K562 (cell line): ENCODE measurements at regions not wholly inside any gene's neighbourhood (a gene's known extent, or its start where the extent isn't known, plus 50 kb on each side); places are given as distances from the start of the nearest gene placed in this dataset.
"Not testable (repeated sequence)": the region's sequence is repeated elsewhere in the genome, so short reads cannot be mapped to it uniquely, and the experiment has no call there.

Experiments used
- ATAC-seq: fragments of 200-7000 bp; cut with Tn5 transposase; 3 replicates; pipeline ENCODE4 v1.9.1; 2020; ENCODE audit warnings: moderate library complexity
- BruUV-seq: library from RNA; stranded (reverse); fragments of 400-500 nt; replicated peaks from 2 replicates; lab custom pipeline; 2021; lab: Mats Ljungman, UMichigan
- CTCF ChIA-PET: fragments of 300-600 bp; formaldehyde crosslinking; extraction: SDS; loops from one replicate; lab custom pipeline; 2021; ENCODE audit warnings: low intra/inter-chr PET ratio; lab: Yijun Ruan, JAX
- POLR2A ChIA-PET: fragments of 300-600, 350-650 bp; sonication (Branson Sonifier 250); formaldehyde crosslinking; extraction: SDS; loops from one replicate; lab custom pipeline; 2021; ENCODE audit warnings: antibody characterized with exemption, inconsistent platforms; lab: Yijun Ruan, JAX
- DNase-seq, 4 experiments: peaks; one replicate each; pipeline versions ENCODE4 v3.0.0 to v3.0.0-alpha.2; 2011 to 2018; ENCODE audit warnings: low spot score in 3 of 4, mixed read lengths in 3 of 4; ENCODE audit errors: extremely low read depth in 1 of 4
- FAIRE-seq: peaks from 2 replicates; lab custom pipeline; 2011; peaks lifted over from hg19 to GRCh38; lab: Jason Lieb, UNC
- H2AFZ ChIP-seq: 2 replicates; pipeline ENCODE4 v1.6.0; 2011; ENCODE audit warnings: low read depth, low read length, control low read depth, inconsistent platforms
- H3K27ac ChIP-seq: fragments of 200-600 bp; 3 replicates; pipeline ENCODE4 v1.8.0; 2011; ENCODE audit warnings: low read depth, mild to moderate bottlenecking, control low read depth, inconsistent platforms, low read length, moderate library complexity, mixed read lengths; ENCODE audit errors: extremely low read depth
- H3K27me3 ChIP-seq, 2 experiments: fragments of 300-600 bp in 1 of 2; 2 replicates in 1 of 2; 3 replicates in 1 of 2; pipeline versions ENCODE4 v1.6.0 to v1.8.0; 2011; ENCODE audit warnings: inconsistent platforms in 2 of 2, low read length in 2 of 2, mild to moderate bottlenecking in 1 of 2, mixed read lengths in 1 of 2, moderate library complexity in 1 of 2; ENCODE audit not compliant: control insufficient read depth in 2 of 2, insufficient read depth in 2 of 2
- H3K36me3 ChIP-seq: fragments of 300-600 bp; 3 replicates; pipeline ENCODE4 v1.8.0; 2011; ENCODE audit warnings: mild to moderate bottlenecking, low read length, inconsistent platforms; ENCODE audit not compliant: control insufficient read depth, insufficient read depth
- H3K4me1 ChIP-seq, 2 experiments: fragments of 200-600 bp in 1 of 2; replicated peaks in 1 of 2; 2 replicates in 1 of 2; 3 replicates in 1 of 2; pipeline versions ENCODE4 v1.5.1 to v1.8.0; 2011; ENCODE audit warnings: inconsistent platforms in 2 of 2, low read length in 2 of 2, mild to moderate bottlenecking in 1 of 2, mixed read lengths in 1 of 2, moderate library complexity in 1 of 2; ENCODE audit not compliant: control insufficient read depth in 2 of 2, insufficient read depth in 2 of 2
- H3K4me2 ChIP-seq: 2 replicates; pipeline ENCODE4 v1.6.1; 2011; ENCODE audit warnings: low read length, control low read depth, inconsistent platforms, mixed read lengths; ENCODE audit not compliant: insufficient read depth
- H3K4me3 ChIP-seq: fragments of 200-600 bp; sonication (generic), shearing (Covaris generic); 2 replicates; pipeline ENCODE4 v1.5.1; 2016; ENCODE audit warnings: control low read depth, inconsistent platforms
- H3K79me2 ChIP-seq: fragments of 200-600 bp; 3 replicates; pipeline ENCODE4 v1.8.0; 2011; ENCODE audit warnings: low read length, inconsistent platforms; ENCODE audit not compliant: control insufficient read depth, insufficient read depth
- H3K9ac ChIP-seq, 2 experiments: 2 replicates each; pipeline versions ENCODE4 v1.6.0 to v1.6.1; 2011; ENCODE audit warnings: low read depth in 2 of 2, low read length in 2 of 2, control low read depth in 1 of 2, inconsistent platforms in 1 of 2, mild to moderate bottlenecking in 1 of 2, mixed read lengths in 1 of 2; ENCODE audit not compliant: insufficient read depth in 1 of 2
- H3K9me1 ChIP-seq: one replicate; pipeline ENCODE4 v1.6.0; 2011; ENCODE audit warnings: inconsistent platforms, mild to moderate bottlenecking, low read length, moderate library complexity; ENCODE audit not compliant: control insufficient read depth, insufficient read depth
- H3K9me3 ChIP-seq: replicated peaks from 2 replicates; pipeline ENCODE4 v1.5.1; 2011; ENCODE audit warnings: low read depth, low read length, inconsistent platforms; ENCODE audit not compliant: control insufficient read depth, insufficient read depth
- H4K20me1 ChIP-seq: replicated peaks from 2 replicates; pipeline ENCODE4 v1.6.1; 2011; ENCODE audit warnings: low read length, inconsistent platforms, mixed read lengths; ENCODE audit not compliant: control insufficient read depth, insufficient read depth
- CBX3 ChIP-seq, 2 experiments: IDR thresholded peaks; 1 replicate in 1 of 2; 2 replicates in 1 of 2; pipeline ENCODE4 v1.6.1; 2012; ENCODE audit warnings: inconsistent platforms in 2 of 2, low read length in 2 of 2, borderline replicate concordance in 1 of 2, control low read depth in 1 of 2
- NR2C1 ChIP-seq, 2 experiments: fragments of 450-650 bp; IDR thresholded peaks; 2 replicates each; pipeline ENCODE4 v1.6.1; 2017; ENCODE audit warnings: mild to moderate bottlenecking in 2 of 2, antibody characterized with exemption in 1 of 2, inconsistent platforms in 1 of 2, missing compliant biosample characterization in 1 of 2, missing genetic modification characterization in 1 of 2
- POLR2A ChIP-seq: fragments of 450-650 bp; conservative IDR thresholded peaks from 2 replicates; pipeline ENCODE4 v1.6.1; 2016
- ZNF143 ChIP-seq: sonication (generic); formaldehyde crosslinking; IDR thresholded peaks from 2 replicates; pipeline ENCODE4 v1.9.0; 2022; ENCODE audit warnings: mild to moderate bottlenecking, missing genetic modification reagents
- ZNF551 ChIP-seq: fragments of 250-450 bp; sonication (Bioruptor Pico); IDR thresholded peaks from 2 replicates; pipeline ENCODE4 v1.5.0; 2021; ENCODE audit warnings: mild to moderate bottlenecking, moderate library complexity
- ZNF592 ChIP-seq: fragments of 450-650 bp; IDR thresholded peaks from 2 replicates; pipeline ENCODE4 v1.6.1; 2017; ENCODE audit warnings: antibody characterized with exemption, mild to moderate bottlenecking
- WGBS: fragments of 100-300 bp; shearing (Covaris generic); methylation state at CpG from one replicate; pipeline ENCODE4 v1.1.6; 2016; ENCODE audit warnings: low coverage, mixed read lengths; ENCODE audit not compliant: insufficient coverage; ENCODE audit errors: missing lambda C conversion rate; 5-methylcytosine and 5-hydroxymethylcytosine counted together
- in situ Hi-C: fragments of 300-500 bp; cut with MboI; formaldehyde crosslinking; loops from 4 replicates; pipeline ENCODE4 v1.15.0; 2018; ENCODE audit warnings: inconsistent platforms, mixed read lengths
- intact Hi-C: fragments of 100-400 bp; cut with micrococcal nuclease; formaldehyde crosslinking; loops from 2 replicates; pipeline ENCODE4 v1.14.2; 2022

- H3K9ac ChIP-seq, H3K4me2 ChIP-seq, intact Hi-C loops, H3K27ac ChIP-seq, ATAC-seq, H3K4me3 ChIP-seq, H3K9me1 ChIP-seq, H3K36me3 ChIP-seq, DNase-seq, H3K27me3 ChIP-seq, in situ Hi-C loops, H3K9me3 ChIP-seq, H4K20me1 ChIP-seq, BruUV-seq, H3K79me2 ChIP-seq, H2AFZ ChIP-seq, CTCF ChIA-PET, FAIRE-seq: not testable (repeated sequence)
- 84% methylated on average over 5 of the region's 5 CpGs for WGBS
- H3K4me1 ChIP-seq = peaks cover 3 to 11% of the 10 kb centered on the region in 2 experiments; a peak in 2 of 5 replicates
- POLR2A ChIA-PET = interaction anchor here (1.3 kb wide), 1 partner anchor 9 kb away, joined by 5 read pairs; no protein-coding TSS in a partner anchor
Observed at GRCh38 chr4:186805917-186806316, 82.3 kb upstream of the FAT1 start.

GRCh38 chr4:186806679-186807421, 83.2 kb upstream of the FAT1 start:
- ChIA-PET POLR2A (interaction anchor here (0.5 to 1.3 kb wide), 3 partner anchors 10 to 1106 kb away, joined by 3 to 5 read pairs (median 3); no protein-coding TSS in a partner anchor), CTCF (no interaction called here)
- 43% methylated on average over 7 of the region's 7 CpGs for whole genome bisulfite sequencing
- FAIRE-seq (peak; percentile 44), DNase-seq (no peak), ATAC-seq (0 out of 3 replicates have a peak, but pooled peaks have one; percentile 14)
- no peaks in the 10 kb centered on the region; the same call in 2 of the 3 replicates for H3K36me3 ChIP-seq
- intact Hi-C loops = no loop called here
- no peaks in the 10 kb centered on the region for H3K9me1 ChIP-seq
- H3K27ac ChIP-seq = no peak overlapping the region
- in situ Hi-C loops = no loop called here
- no peaks in the 10 kb centered on the region for H3K79me2 ChIP-seq
- H3K4me1 ChIP-seq = peaks cover 3 to 11% of the 10 kb centered on the region in 2 experiments; a peak in 2 of 5 replicates
- no peak overlapping the region for H3K9ac ChIP-seq
- H3K4me3 ChIP-seq = no peak overlapping the region
- no TSS peak for BruUV-seq
- H4K20me1 ChIP-seq = no peaks in the 10 kb centered on the region
- H2AFZ ChIP-seq = peak overlapping the region; percentile 81
- H3K4me2 ChIP-seq = peak overlapping the region; percentile 44; the same call in 1 of the 2 replicates
- H3K9me3 ChIP-seq = no peaks in the 10 kb centered on the region
- H3K27me3 ChIP-seq = no peaks in the 10 kb centered on the region
- no peak for TF ChIP-seq NR2C1 (IDR thresholded peaks at IDR 0.05)
- TF ChIP-seq NR2C1 (tag; IDR thresholded peaks at IDR 0.05) = no peak
- TF ChIP-seq ZNF592 = no peak
- no peak for TF ChIP-seq ZNF551
- no peak for TF ChIP-seq CBX3 (IDR thresholded peaks at IDR 0.05; ENCODE audit: borderline replicate concordance in 1 of 2, low read length in 2 of 2)
- TF ChIP-seq ZNF143 (CRISPR knock-in tag) = no peak
- no peak for TF ChIP-seq POLR2A
